GM12878 (cell line): ENCODE measurements at regions not wholly inside any gene's neighbourhood (a gene's known extent, or its start where the extent isn't known, plus 50 kb on each side); places are given as distances from the start of the nearest gene placed in this dataset.

ENCODE experiments used
- ATAC-seq: fragments of 200-7000 bp; cut with Tn5 transposase; 3 replicates; pipeline ENCODE4 v1.9.1; 2020; ENCODE audit warnings: mild to moderate bottlenecking, moderate library complexity
- BruUV-seq: library from RNA; stranded (reverse); fragments of 400-500 nt; replicated peaks from 2 replicates; lab custom pipeline; 2021; lab: Mats Ljungman, UMichigan
- CTCF ChIA-PET: fragments of 300-600 bp; sonication (Branson Sonifier 250); formaldehyde crosslinking; extraction: SDS; loops from one replicate; lab custom pipeline; 2021; ENCODE audit warnings: inconsistent platforms; lab: Yijun Ruan, JAX
- POLR2A ChIA-PET: fragments of 350-600 bp; formaldehyde crosslinking; extraction: SDS; loops from one replicate; lab custom pipeline; 2021; ENCODE audit warnings: inconsistent platforms; lab: Charles Lee
- RAD21 ChIA-PET: fragments of 300-600 bp; sonication (Branson Sonifier 250); formaldehyde crosslinking; loops from one replicate; lab custom pipeline; 2023; ENCODE audit warnings: antibody characterized with exemption; ENCODE audit not compliant: unreplicated experiment; lab: Charles Lee
- SMC1A ChIA-PET: fragments of 300-600 bp; sonication (Branson Sonifier 250); formaldehyde crosslinking; loops from one replicate; lab custom pipeline; 2023; ENCODE audit not compliant: unreplicated experiment, uncharacterized antibody; lab: Charles Lee
- DNase-seq: peaks from one replicate; pipeline ENCODE4 v3.0.0-alpha.2; 2011; ENCODE audit warnings: low read depth, low spot score
- FAIRE-seq: peaks from 3 replicates; lab custom pipeline; 2011; peaks lifted over from hg19 to GRCh38; lab: Jason Lieb, UNC
- H2AFZ ChIP-seq: 2 replicates; pipeline ENCODE4 v1.6.0; 2011; ENCODE audit warnings: low read depth, low read length, control low read depth; ENCODE audit not compliant: control insufficient read depth
- H3K27ac ChIP-seq: 2 replicates; pipeline ENCODE4 v1.5.1; 2011; ENCODE audit warnings: control low read depth; ENCODE audit not compliant: control insufficient read depth, insufficient read depth
- H3K27me3 ChIP-seq, 2 experiments: replicated peaks in 1 of 2; 2 replicates each; pipeline versions ENCODE4 v1.6.0 to v1.6.1; 2011; ENCODE audit warnings: low read length in 1 of 2; ENCODE audit not compliant: control insufficient read depth in 2 of 2, insufficient read depth in 2 of 2
- H3K36me3 ChIP-seq, 2 experiments: 2 replicates each; pipeline ENCODE4 v1.5.1; 2011; ENCODE audit warnings: low read length in 1 of 2; ENCODE audit not compliant: control insufficient read depth in 2 of 2, insufficient read depth in 2 of 2
- H3K4me1 ChIP-seq: 2 replicates; pipeline ENCODE4 v1.6.1; 2011; ENCODE audit warnings: mild to moderate bottlenecking, low read length, moderate library complexity, mixed read lengths; ENCODE audit not compliant: control insufficient read depth, insufficient read depth
- H3K4me2 ChIP-seq: 2 replicates; pipeline ENCODE4 v1.6.0; 2011; ENCODE audit warnings: control low read depth; ENCODE audit not compliant: control insufficient read depth, insufficient read depth
- H3K4me3 ChIP-seq: fragments of 200-600 bp; sonication (generic); 2 replicates; pipeline ENCODE4 v1.5.1; 2016
- H3K79me2 ChIP-seq: 2 replicates; pipeline ENCODE4 v1.6.0; 2011; ENCODE audit warnings: low read length; ENCODE audit not compliant: control insufficient read depth, insufficient read depth
- H3K9ac ChIP-seq: 2 replicates; pipeline ENCODE4 v1.8.0; 2011; ENCODE audit warnings: low read length, control low read depth, mixed read lengths; ENCODE audit not compliant: control insufficient read depth, insufficient read depth
- H3K9me3 ChIP-seq: replicated peaks from 3 replicates; pipeline ENCODE4 v1.5.1; 2011; ENCODE audit warnings: mild to moderate bottlenecking, low read length; ENCODE audit not compliant: control insufficient read depth, insufficient read depth
- H4K20me1 ChIP-seq: 2 replicates; pipeline ENCODE4 v1.6.0; 2011; ENCODE audit not compliant: control insufficient read depth, insufficient read depth
- BMI1 ChIP-seq: fragments of 450-650 bp; IDR thresholded peaks from 2 replicates; pipeline ENCODE4 v1.6.1; 2016; ENCODE audit warnings: mild to moderate bottlenecking, moderate library complexity, borderline replicate concordance
- EZH2 ChIP-seq: IDR thresholded peaks from 2 replicates; pipeline ENCODE4 v1.6.1; 2012; ENCODE audit warnings: low read depth, mild to moderate bottlenecking, control low read depth, inconsistent platforms, low read length, borderline replicate concordance; ENCODE audit not compliant: control insufficient read depth
- GABPA ChIP-seq: IDR thresholded peaks from 2 replicates; pipeline ENCODE4 v1.6.1; 2014; ENCODE audit warnings: antibody characterized with exemption, low read depth, mild to moderate bottlenecking, inconsistent platforms
- KAT2A ChIP-seq: conservative IDR thresholded peaks from 2 replicates; pipeline ENCODE4 v1.6.1; 2011; ENCODE audit warnings: low read depth, low read length; ENCODE audit not compliant: control insufficient read depth
- MTA3 ChIP-seq: IDR thresholded peaks from 2 replicates; pipeline ENCODE4 v1.6.1; 2012; ENCODE audit warnings: low read length, inconsistent platforms, borderline replicate concordance
- NFXL1 ChIP-seq: fragments of 450-650 bp; IDR thresholded peaks from 2 replicates; pipeline ENCODE4 v1.6.1; 2017; ENCODE audit warnings: antibody characterized with exemption, mild to moderate bottlenecking, borderline replicate concordance
- POLR2AphosphoS2 ChIP-seq: IDR thresholded peaks from 2 replicates; pipeline ENCODE4 v1.6.1; 2011; ENCODE audit warnings: low read depth, mild to moderate bottlenecking, low read length, improper control_type of control experiment, moderate library complexity
- POU2F2 ChIP-seq: IDR thresholded peaks from 3 replicates; pipeline ENCODE4 v1.6.1; 2011; ENCODE audit warnings: low read depth, mild to moderate bottlenecking, low read length, borderline replicate concordance
- SMAD5 ChIP-seq: IDR thresholded peaks from 2 replicates; pipeline ENCODE4 v1.6.1; 2016; ENCODE audit warnings: antibody characterized with exemption, low read depth
- SP1 ChIP-seq: IDR thresholded peaks from one replicate; pipeline ENCODE4 v1.6.1; 2011; ENCODE audit warnings: low read depth, low read length
- STAT1 ChIP-seq: fragments of 450-650 bp; conservative IDR thresholded peaks from 2 replicates; pipeline ENCODE4 v1.6.1; 2014; ENCODE audit warnings: antibody characterized with exemption, mild to moderate bottlenecking
- ZNF207 ChIP-seq: fragments of 450-650 bp; IDR thresholded peaks from 2 replicates; pipeline ENCODE4 v1.6.1; 2014; ENCODE audit warnings: antibody characterized with exemption, mild to moderate bottlenecking, borderline replicate concordance
- ZSCAN29 ChIP-seq: fragments of 450-650 bp; IDR thresholded peaks from 2 replicates; pipeline ENCODE4 v1.6.1; 2017; ENCODE audit warnings: mild to moderate bottlenecking, moderate library complexity
- WGBS: methylation state at CpG from one replicate; pipeline ENCODE4 v1.1.6; 2016; ENCODE audit warnings: low lambda C conversion rate; ENCODE audit not compliant: insufficient replicate concordance, insufficient coverage; ENCODE audit errors: missing lambda C conversion rate; 5-methylcytosine and 5-hydroxymethylcytosine counted together
- in situ Hi-C: fragments of 300-500 bp; cut with MboI; formaldehyde crosslinking; loops from 9 replicates; pipeline ENCODE4 v1.14.3; 2018; ENCODE audit warnings: mixed read lengths
- intact Hi-C: fragments of 100-400 bp; cut with micrococcal nuclease; formaldehyde crosslinking; loops from one replicate; pipeline ENCODE4 v1.14.2; 2022; ENCODE audit not compliant: unreplicated experiment
- TF ChIP-seq, protein P1 (sequence below): fragments of 450-650 bp; formaldehyde crosslinking; IDR thresholded peaks from 2 replicates; pipeline ENCODE4 v1.4.0; 2022; ENCODE audit warnings: mild to moderate bottlenecking, moderate library complexity

DNA sequence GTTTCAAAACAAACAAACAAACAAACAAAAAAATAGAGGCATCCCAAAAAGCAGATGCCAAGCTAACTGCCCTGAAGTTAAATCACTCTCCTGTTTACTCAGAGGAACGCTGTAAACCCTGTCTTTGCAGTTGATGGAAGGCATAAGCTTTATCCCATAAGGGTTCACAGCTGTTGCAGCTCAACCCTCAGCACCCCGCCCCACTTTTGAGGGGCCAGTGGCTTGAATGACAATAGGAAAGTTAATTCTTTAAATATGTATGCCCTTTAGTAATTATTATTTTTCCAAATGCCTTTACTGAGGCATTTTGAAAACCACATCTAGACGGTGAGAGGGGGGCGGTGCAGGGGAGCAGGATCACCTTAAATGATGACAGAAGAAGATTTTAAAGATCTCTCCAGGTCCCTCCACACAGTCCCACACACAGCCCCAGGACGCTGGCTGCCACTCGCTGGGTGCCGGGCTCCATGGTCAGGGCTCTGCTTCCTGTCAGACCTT is 272.1 kb downstream of the FAM43A start:
- POLR2A ChIA-PET, result no interaction called here
- Histone ChIP-seq H3K9me3 (no peaks in the 10 kb centered on the region), H3K27me3 (peaks cover 0 to 3% of the 10 kb centered on the region in 2 experiments; a peak in 2 of 4 replicates), H3K79me2 (no peaks in the 10 kb centered on the region), H2AFZ (no peak overlapping the region), H3K27ac (no peak overlapping the region), H3K4me3 (no peak overlapping the region), H4K20me1 (no peaks in the 10 kb centered on the region), H3K4me1 (no peaks in the 10 kb centered on the region), H3K9ac (no peak overlapping the region), H3K4me2 (no peak overlapping the region), H3K36me3 (no peaks in the 10 kb centered on the region)
- DNase-seq, result no peak
- WGBS, result 41% methylated on average over 7 of the region's 7 CpGs
- no peak for FAIRE-seq
- no peak for ATAC-seq
- RAD21 ChIA-PET, result no interaction called here
- TF ChIP-seq NFXL1, result no peak
- TF ChIP-seq ZSCAN29, result no peak
- TF ChIP-seq STAT1, result no peak
- TF ChIP-seq SMAD5, result no peak
- no peak for TF ChIP-seq ZNF207
- no peak for TF ChIP-seq POLR2AphosphoS2
- no peak for TF ChIP-seq SP1
- no peak for TF ChIP-seq EZH2
- TF ChIP-seq BMI1, result no peak
- no peak for TF ChIP-seq KAT2A
- TF ChIP-seq, protein P1, sequence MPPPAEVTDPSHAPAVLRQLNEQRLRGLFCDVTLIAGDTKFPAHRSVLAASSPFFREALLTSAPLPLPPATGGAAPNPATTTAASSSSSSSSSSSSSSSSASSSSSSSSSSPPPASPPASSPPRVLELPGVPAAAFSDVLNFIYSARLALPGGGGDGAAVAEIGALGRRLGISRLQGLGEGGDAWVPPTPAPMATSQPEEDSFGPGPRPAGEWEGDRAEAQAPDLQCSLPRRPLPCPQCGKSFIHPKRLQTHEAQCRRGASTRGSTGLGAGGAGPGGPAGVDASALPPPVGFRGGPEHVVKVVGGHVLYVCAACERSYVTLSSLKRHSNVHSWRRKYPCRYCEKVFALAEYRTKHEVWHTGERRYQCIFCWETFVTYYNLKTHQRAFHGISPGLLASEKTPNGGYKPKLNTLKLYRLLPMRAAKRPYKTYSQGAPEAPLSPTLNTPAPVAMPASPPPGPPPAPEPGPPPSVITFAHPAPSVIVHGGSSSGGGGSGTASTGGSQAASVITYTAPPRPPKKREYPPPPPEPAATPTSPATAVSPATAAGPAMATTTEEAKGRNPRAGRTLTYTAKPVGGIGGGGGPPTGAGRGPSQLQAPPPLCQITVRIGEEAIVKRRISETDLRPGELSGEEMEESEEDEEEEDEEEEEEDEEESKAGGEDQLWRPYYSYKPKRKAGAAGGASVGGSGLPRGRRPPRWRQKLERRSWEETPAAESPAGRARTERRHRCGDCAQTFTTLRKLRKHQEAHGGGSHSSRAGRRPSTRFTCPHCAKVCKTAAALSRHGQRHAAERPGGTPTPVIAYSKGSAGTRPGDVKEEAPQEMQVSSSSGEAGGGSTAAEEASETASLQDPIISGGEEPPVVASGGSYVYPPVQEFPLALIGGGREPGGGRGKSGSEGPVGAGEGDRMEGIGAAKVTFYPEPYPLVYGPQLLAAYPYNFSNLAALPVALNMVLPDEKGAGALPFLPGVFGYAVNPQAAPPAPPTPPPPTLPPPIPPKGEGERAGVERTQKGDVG (CRISPR knock-in tag), result no peak
- no peak for TF ChIP-seq POU2F2
- TF ChIP-seq MTA3, result no peak
- no peak for TF ChIP-seq GABPA
- SMC1A ChIA-PET, result interaction anchor here (0.6 kb wide), 1 partner anchor 183 kb away, joined by 3 read pairs; no protein-coding TSS in a partner anchor
- CTCF ChIA-PET, result no interaction called here
- in situ Hi-C loops, result no loop called here
- intact Hi-C loops, result no loop called here
- no TSS peak for BruUV-seq
